ENCODE measurements at regions not wholly inside any gene's neighbourhood (a gene's known extent, or its start where the extent isn't known, plus 50 kb on each side); places are given as distances from the start of the nearest gene placed in this dataset.
A peak's percentile ranks its signal among the peaks of the same experiment; 100 is the strongest.

- DNase-seq (ENCODE audit: low read depth, low spot score) = peak; percentile 69
Observed at GRCh38 chr14:84546236-84546635, 983.7 kb upstream of the FLRT2 start.

- no peak for DNase-seq (ENCODE audit: low read depth, low spot score)
Observed at GRCh38 chr14:84554136-84554535, 975.8 kb upstream of the FLRT2 start.

- no peak for DNase-seq (ENCODE audit: low read depth, low spot score)
Observed at GRCh38 chr14:84555493-84555892, 974.5 kb upstream of the FLRT2 start.

GRCh38 chr14:84566109-84566508, 963.8 kb upstream of the FLRT2 start:
- no peak for DNase-seq (ENCODE audit: low read depth, low spot score)

GRCh38 chr14:84575681-84576080, 954.3 kb upstream of the FLRT2 start:
- no peak for DNase-seq (ENCODE audit: low read depth, low spot score)

GRCh38 chr14:84579292-84579691, 950.7 kb upstream of the FLRT2 start:
- no peak for DNase-seq (ENCODE audit: low read depth, low spot score)

GRCh38 chr14:84581041-84581440, 948.9 kb upstream of the FLRT2 start:
- no peak for DNase-seq (ENCODE audit: low read depth, low spot score)

- DNase-seq (ENCODE audit: low read depth, low spot score) = no peak
Observed at GRCh38 chr14:84584511-84584910, 945.4 kb upstream of the FLRT2 start.

- peak; percentile 7 for DNase-seq (ENCODE audit: low read depth, low spot score)
Observed at GRCh38 chr14:84591827-84592445, 938.0 kb upstream of the FLRT2 start.

GRCh38 chr14:84592770-84593169, 937.2 kb upstream of the FLRT2 start:
- DNase-seq (ENCODE audit: low read depth, low spot score) = no peak

- DNase-seq (ENCODE audit: low read depth, low spot score) = no peak
Observed at GRCh38 chr14:84610086-84610485, 919.9 kb upstream of the FLRT2 start.

- no peak for DNase-seq (ENCODE audit: low read depth, low spot score)
Observed at GRCh38 chr14:84622357-84622756, 907.6 kb upstream of the FLRT2 start.

GRCh38 chr14:84643446-84643845, 886.5 kb upstream of the FLRT2 start:
- no peak for DNase-seq (ENCODE audit: low read depth, low spot score)

GRCh38 chr14:84646786-84647500, 883.0 kb upstream of the FLRT2 start:
- no peak for DNase-seq (ENCODE audit: low read depth, low spot score)

- no peak for DNase-seq (ENCODE audit: low read depth, low spot score)
Observed at GRCh38 chr14:84655014-84655413, 874.9 kb upstream of the FLRT2 start.

GRCh38 chr14:84657911-84658310, 872.0 kb upstream of the FLRT2 start:
- DNase-seq (ENCODE audit: low read depth, low spot score) = no peak

- DNase-seq (ENCODE audit: low read depth, low spot score) = no peak
Observed at GRCh38 chr14:84670796-84671195, 859.1 kb upstream of the FLRT2 start.

- DNase-seq (ENCODE audit: low read depth, low spot score) = no peak
Observed at GRCh38 chr14:84671776-84672175, 858.2 kb upstream of the FLRT2 start.

- no peak for DNase-seq (ENCODE audit: low read depth, low spot score)
Observed at GRCh38 chr14:84674636-84675035, 855.3 kb upstream of the FLRT2 start.

- DNase-seq (ENCODE audit: low read depth, low spot score) = no peak
Observed at GRCh38 chr14:84686550-84686949, 843.4 kb upstream of the FLRT2 start.

- DNase-seq (ENCODE audit: low read depth, low spot score) = no peak
Observed at GRCh38 chr14:84688297-84689025, 841.5 kb upstream of the FLRT2 start.

GRCh38 chr14:84694161-84694560, 835.8 kb upstream of the FLRT2 start:
- DNase-seq (ENCODE audit: low read depth, low spot score) = no peak

GRCh38 chr14:84704601-84705000, 825.3 kb upstream of the FLRT2 start:
- DNase-seq (ENCODE audit: low read depth, low spot score) = no peak

Data from brain pericyte (primary cell).